ENCODE measurements at regions not wholly inside any gene's neighbourhood (a gene's known extent, or its start where the extent isn't known, plus 50 kb on each side); places are given as distances from the start of the nearest gene placed in this dataset.

DNA sequence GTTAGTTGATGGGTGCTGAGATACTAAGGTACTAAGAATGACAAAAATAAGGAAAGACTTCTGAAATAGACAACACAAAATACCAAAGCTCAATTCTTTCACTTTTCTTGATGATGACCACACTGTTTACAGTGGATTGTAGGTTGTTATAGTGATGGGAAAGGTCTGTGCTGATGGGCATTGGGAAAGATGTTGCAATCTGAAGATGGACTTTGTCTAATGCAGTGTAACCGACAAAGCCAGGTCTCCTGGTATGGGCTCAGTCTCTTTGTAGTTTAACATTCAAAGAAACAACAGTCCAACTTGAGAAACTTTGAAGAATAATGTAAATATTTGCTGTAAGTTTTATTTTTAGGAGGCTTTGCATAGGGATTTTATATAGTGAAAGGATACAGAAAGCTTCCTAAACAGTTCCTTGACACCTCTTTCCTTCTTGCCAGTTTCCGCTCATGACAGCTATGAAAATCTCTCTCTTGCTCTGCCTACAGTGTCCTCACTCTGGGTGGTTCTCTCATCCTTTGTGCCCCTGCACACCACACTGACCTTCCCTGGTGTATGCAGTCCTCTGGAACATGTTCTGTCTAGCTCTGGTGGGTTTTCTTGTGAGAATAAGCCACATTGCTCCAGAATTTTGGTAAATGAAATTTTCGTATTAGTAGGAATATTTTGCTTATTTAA, 172.2 kb downstream of the KCNRG start:
- H3K27ac ChIP-seq (ENCODE audit: insufficient read length, low read depth, low read length): no peak overlapping the region
- Mint-ChIP-seq H3K27ac (no peak overlapping the region), H3K4me1 (peaks cover 27 to 34% of the 10 kb centered on the region in 2 experiments), H3K36me3 (ENCODE audit: insufficient read depth in 1 of 3, low read depth in 3 of 3) (peaks cover 1 to 12% (median 10%) of the 10 kb centered on the region in 3 experiments; a peak in 6 of 7 replicates), H3K4me3 (no peak overlapping the region; a peak in 2 of 5 replicates), H3K27me3 (ENCODE audit: low read depth) (peaks cover 1% of the 10 kb centered on the region; the same call in 1 of the 2 replicates), H3K9me3 (peaks cover 4 to 5% of the 10 kb centered on the region in 2 experiments; a peak in 3 of 5 replicates)
- H3K23ac ChIP-seq (ENCODE audit: insufficient read length, low read depth, low read length): no peak overlapping the region
- H3K4ac ChIP-seq (ENCODE audit: low read depth, low read length): no peak overlapping the region
- no peak overlapping the region for H3K9ac ChIP-seq (ENCODE audit: extremely low read depth, insufficient read length, low read length)
- H2AFZ ChIP-seq (ENCODE audit: low read length): no peak overlapping the region
- no peak overlapping the region for H3T11ph ChIP-seq (ENCODE audit: low read length)
- no peak overlapping the region for H4K91ac ChIP-seq (ENCODE audit: insufficient read length, low read depth, low read length)
- no peaks in the 10 kb centered on the region for H3K79me1 ChIP-seq (ENCODE audit: insufficient read depth, low read depth, low read length, poor library complexity, severe bottlenecking)
- no peak overlapping the region for H2AK5ac ChIP-seq (ENCODE audit: insufficient read length, low read length)
- H2BK12ac ChIP-seq (ENCODE audit: insufficient read length, low read depth, low read length): no peak overlapping the region
- no peak overlapping the region for H3K56ac ChIP-seq (ENCODE audit: insufficient read length, low read depth, low read length)
- DNase-seq: no peak
- H4K8ac ChIP-seq (replicated peaks; ENCODE audit: insufficient read length, low read depth, low read length): no peak overlapping the region
- H2BK15ac ChIP-seq (ENCODE audit: low read depth, low read length): no peak overlapping the region
- H3K14ac ChIP-seq (ENCODE audit: insufficient read depth, low read length): no peak overlapping the region
- TF ChIP-seq, protein P1, sequence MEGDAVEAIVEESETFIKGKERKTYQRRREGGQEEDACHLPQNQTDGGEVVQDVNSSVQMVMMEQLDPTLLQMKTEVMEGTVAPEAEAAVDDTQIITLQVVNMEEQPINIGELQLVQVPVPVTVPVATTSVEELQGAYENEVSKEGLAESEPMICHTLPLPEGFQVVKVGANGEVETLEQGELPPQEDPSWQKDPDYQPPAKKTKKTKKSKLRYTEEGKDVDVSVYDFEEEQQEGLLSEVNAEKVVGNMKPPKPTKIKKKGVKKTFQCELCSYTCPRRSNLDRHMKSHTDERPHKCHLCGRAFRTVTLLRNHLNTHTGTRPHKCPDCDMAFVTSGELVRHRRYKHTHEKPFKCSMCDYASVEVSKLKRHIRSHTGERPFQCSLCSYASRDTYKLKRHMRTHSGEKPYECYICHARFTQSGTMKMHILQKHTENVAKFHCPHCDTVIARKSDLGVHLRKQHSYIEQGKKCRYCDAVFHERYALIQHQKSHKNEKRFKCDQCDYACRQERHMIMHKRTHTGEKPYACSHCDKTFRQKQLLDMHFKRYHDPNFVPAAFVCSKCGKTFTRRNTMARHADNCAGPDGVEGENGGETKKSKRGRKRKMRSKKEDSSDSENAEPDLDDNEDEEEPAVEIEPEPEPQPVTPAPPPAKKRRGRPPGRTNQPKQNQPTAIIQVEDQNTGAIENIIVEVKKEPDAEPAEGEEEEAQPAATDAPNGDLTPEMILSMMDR (conservative IDR thresholded peaks at IDR 0.05): no peak
- H4K20me1 ChIP-seq (ENCODE audit: control insufficient read depth, insufficient read depth, insufficient read length): no peaks in the 10 kb centered on the region
- no peak overlapping the region for H2BK5ac ChIP-seq (ENCODE audit: insufficient read length, low read length)
- H4K5ac ChIP-seq (ENCODE audit: insufficient read length, low read depth, low read length): no peak overlapping the region
- no peaks in the 10 kb centered on the region for H3K79me2 ChIP-seq (ENCODE audit: insufficient read depth, low read length)
- H3K18ac ChIP-seq (ENCODE audit: insufficient read length, low read depth, low read length): no peak overlapping the region
- WGBS (ENCODE audit: extremely low coverage, insufficient read length, low lambda C conversion rate): no CpG with 5 or more reads among the region's 3 CpGs
- no peaks in the 10 kb centered on the region for H3K23me2 ChIP-seq (ENCODE audit: insufficient read length, low read depth, low read length, poor library complexity, severe bottlenecking)
- H3K4me2 ChIP-seq (ENCODE audit: insufficient read depth, insufficient read length, low read length): no peak overlapping the region
- no peak overlapping the region for H2BK20ac ChIP-seq (ENCODE audit: low read depth, low read length, poor library complexity, severe bottlenecking)
- H3K9me3 ChIP-seq (ENCODE audit: control insufficient read depth, low read depth, low read length): no peaks in the 10 kb centered on the region
- no peaks in the 10 kb centered on the region for H3K27me3 ChIP-seq (ENCODE audit: insufficient read depth, low read length)
- H2BK120ac ChIP-seq (ENCODE audit: low read depth, low read length, poor library complexity, severe bottlenecking): no peak overlapping the region
- no peaks in the 10 kb centered on the region; the same call in 1 of the 2 replicates for H3K4me1 ChIP-seq (ENCODE audit: insufficient read depth, low read length)

Measured in H9 (cell line).